Hepatocyte (in vitro differentiated cells): ENCODE measurements at regions not wholly inside any gene's neighbourhood (a gene's known extent, or its start where the extent isn't known, plus 50 kb on each side); places are given as distances from the start of the nearest gene placed in this dataset.

Experiments used
- CTCF ChIP-seq: fragments of 200-600 bp; sonication (generic); IDR thresholded peaks from 2 replicates; pipeline ENCODE4 v1.5.1; 2016; ENCODE audit warnings: antibody characterized with exemption, mild to moderate bottlenecking; ENCODE audit not compliant: poor library complexity
- EZH2 ChIP-seq: fragments of 200-600 bp; sonication (generic); IDR thresholded peaks from 2 replicates; pipeline ENCODE4 v1.6.1; 2016; ENCODE audit warnings: antibody characterized with exemption, mild to moderate bottlenecking, borderline replicate concordance

DNA sequence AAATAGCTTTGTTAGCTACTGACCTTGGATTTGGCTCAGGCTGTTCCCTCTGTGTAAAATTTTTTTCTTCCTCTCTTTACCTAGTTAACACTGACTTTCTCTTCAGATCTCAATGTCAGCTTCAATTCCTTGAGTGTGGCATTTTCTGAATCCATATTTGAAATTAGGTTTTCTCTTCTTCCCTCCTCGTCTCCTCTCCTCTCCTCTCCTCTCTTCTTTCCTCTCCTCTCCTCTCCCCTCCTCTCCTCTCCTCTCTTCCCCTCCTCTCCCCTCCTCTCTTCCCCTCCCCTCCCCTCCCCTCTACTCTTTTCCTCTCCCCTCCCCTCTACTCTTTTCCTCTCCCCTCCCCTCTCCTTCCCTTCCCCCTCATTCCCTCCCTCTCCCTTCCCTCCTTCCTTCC is 453.3 kb downstream of the BMP2 start:
- no peak for TF ChIP-seq CTCF
- TF ChIP-seq EZH2 = no peak
